PFSK-1 (cell line): ENCODE measurements at regions not wholly inside any gene's neighbourhood (a gene's known extent, or its start where the extent isn't known, plus 50 kb on each side); places are given as distances from the start of the nearest gene placed in this dataset.

Experiments
- POLR2AphosphoS5 ChIP-seq: IDR thresholded peaks from 2 replicates; pipeline ENCODE4 v1.6.1; 2012; ENCODE audit warnings: low read depth, mild to moderate bottlenecking, control low read depth, low read length, moderate library complexity
- SIN3A ChIP-seq: IDR thresholded peaks from 2 replicates; pipeline ENCODE4 v1.6.1; 2012; ENCODE audit warnings: mild to moderate bottlenecking, low read length, moderate library complexity, borderline replicate concordance; ENCODE audit not compliant: insufficient read depth

DNA sequence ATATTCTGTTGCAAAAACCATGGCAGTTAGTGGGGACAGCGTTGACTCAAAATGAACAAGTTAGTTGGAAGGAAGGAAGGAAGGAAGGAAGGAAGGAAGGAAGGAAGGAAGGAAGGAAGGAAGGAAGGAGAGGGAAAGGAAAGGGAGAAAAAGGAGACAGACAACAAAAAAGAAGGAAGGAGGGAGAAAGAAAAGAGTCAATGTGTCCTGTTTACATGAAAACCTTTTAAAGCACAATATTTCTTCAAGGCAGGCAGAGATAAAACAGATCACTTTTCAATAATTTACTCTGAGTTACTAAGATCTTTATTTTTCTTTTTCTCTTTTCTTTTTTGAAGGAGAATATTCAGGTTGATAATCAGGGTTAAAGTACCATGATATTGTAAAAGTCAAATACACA, 99.4 kb downstream of the CCER1 start:
- TF ChIP-seq POLR2AphosphoS5: no peak
- no peak for TF ChIP-seq SIN3A
